PC-9 (cell line): ENCODE measurements at regions not wholly inside any gene's neighbourhood (a gene's known extent, or its start where the extent isn't known, plus 50 kb on each side); places are given as distances from the start of the nearest gene placed in this dataset.

Source experiments
- EZH2 ChIP-seq: fragments of 200-600 bp; sonication (generic); IDR thresholded peaks from 2 replicates; pipeline ENCODE4 v1.8.0; 2017; ENCODE audit warnings: antibody characterized with exemption, low read depth
- TF ChIP-seq, protein P1 (sequence below): fragments of 200-600 bp; sonication (generic); conservative IDR thresholded peaks from 2 replicates; pipeline ENCODE4 v1.6.1; 2017; ENCODE audit warnings: mixed run types, antibody characterized with exemption, mild to moderate bottlenecking, moderate library complexity

DNA sequence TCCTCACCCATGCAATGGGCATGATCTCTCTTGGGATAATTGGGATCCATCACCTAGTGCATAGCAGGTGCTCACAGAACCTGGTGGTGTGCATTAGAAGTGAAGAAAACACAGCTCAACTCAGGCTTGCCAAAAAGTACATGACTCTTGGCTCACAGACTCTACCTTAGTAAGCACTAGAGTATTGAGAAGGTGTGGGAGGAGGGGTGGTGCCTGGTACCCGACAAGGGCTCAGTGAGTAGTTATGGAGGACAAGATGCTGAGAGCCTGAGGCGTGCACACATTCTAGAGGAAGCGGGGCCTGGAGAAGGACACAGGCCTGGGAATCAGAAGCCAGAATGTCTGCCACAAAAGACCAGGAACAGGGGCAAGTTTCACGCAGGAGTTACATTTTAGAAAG, 100.3 kb upstream of the GRIK3 start:
- no peak for TF ChIP-seq EZH2
- TF ChIP-seq, protein P1, sequence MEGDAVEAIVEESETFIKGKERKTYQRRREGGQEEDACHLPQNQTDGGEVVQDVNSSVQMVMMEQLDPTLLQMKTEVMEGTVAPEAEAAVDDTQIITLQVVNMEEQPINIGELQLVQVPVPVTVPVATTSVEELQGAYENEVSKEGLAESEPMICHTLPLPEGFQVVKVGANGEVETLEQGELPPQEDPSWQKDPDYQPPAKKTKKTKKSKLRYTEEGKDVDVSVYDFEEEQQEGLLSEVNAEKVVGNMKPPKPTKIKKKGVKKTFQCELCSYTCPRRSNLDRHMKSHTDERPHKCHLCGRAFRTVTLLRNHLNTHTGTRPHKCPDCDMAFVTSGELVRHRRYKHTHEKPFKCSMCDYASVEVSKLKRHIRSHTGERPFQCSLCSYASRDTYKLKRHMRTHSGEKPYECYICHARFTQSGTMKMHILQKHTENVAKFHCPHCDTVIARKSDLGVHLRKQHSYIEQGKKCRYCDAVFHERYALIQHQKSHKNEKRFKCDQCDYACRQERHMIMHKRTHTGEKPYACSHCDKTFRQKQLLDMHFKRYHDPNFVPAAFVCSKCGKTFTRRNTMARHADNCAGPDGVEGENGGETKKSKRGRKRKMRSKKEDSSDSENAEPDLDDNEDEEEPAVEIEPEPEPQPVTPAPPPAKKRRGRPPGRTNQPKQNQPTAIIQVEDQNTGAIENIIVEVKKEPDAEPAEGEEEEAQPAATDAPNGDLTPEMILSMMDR: no peak
